Uterus (tissue), 2 donors: ENCODE measurements at regions not wholly inside any gene's neighbourhood (a gene's known extent, or its start where the extent isn't known, plus 50 kb on each side); places are given as distances from the start of the nearest gene placed in this dataset.

Source experiments
- CTCF ChIP-seq, 4 experiments: fragments of 200-600 bp in 2 of 4; fragments of 450-650 bp in 2 of 4; sonication (generic) in 2 of 4; IDR thresholded peaks; one replicate each; pipeline ENCODE4 v1.5.1; 2016 to 2019; ENCODE audit warnings: antibody characterized with exemption in 4 of 4, mild to moderate bottlenecking in 2 of 4, moderate library complexity in 1 of 4
- POLR2A ChIP-seq, 2 donors: fragments of 450-650 bp; IDR thresholded peaks; one replicate each; pipeline ENCODE4 v1.6.1; 2016; ENCODE audit warnings: antibody characterized with exemption in 2 of 2, mild to moderate bottlenecking in 1 of 2, moderate library complexity in 1 of 2

GRCh38 chr9:28197653-28198052 is 624.4 kb upstream of the C9orf72 start:
- no peak for TF ChIP-seq CTCF (IDR thresholded peaks at IDR 0.05)
- TF ChIP-seq POLR2A (IDR thresholded peaks at IDR 0.05) = no peak
